SH-SY5Y (cell line): ENCODE measurements at regions not wholly inside any gene's neighbourhood (a gene's known extent, or its start where the extent isn't known, plus 50 kb on each side); places are given as distances from the start of the nearest gene placed in this dataset.

ENCODE experiments used
- GATA2 ChIP-seq: IDR thresholded peaks from 2 replicates; pipeline ENCODE4 v1.6.1; 2011; ENCODE audit warnings: mild to moderate bottlenecking, low read depth, low read length
- GATA3 ChIP-seq: IDR thresholded peaks from 2 replicates; pipeline ENCODE4 v1.6.1; 2011; ENCODE audit warnings: low read depth, mild to moderate bottlenecking, low read length, moderate library complexity

DNA sequence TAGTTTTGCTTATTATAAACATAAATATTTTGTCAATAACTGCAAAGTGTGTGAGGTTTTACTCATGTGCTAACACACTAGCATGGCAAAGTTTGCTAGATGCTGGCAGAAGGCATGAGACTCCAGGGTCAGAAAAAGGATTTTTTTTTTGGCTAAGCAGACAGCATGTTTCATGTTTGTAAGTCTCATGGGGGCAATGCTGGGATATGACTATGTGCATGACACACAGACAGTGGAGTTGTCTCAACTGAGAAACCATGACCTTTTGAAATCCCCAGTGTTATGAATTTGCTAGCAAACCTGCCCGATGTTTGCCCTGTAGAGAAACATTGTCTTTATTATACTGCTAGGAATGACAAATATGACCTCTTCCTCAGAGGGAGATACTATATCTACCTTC, 448.2 kb downstream of the BRINP3 start:
- TF ChIP-seq GATA3 (no peak), GATA2 (no peak)
